ENCODE measurements at regions not wholly inside any gene's neighbourhood (a gene's known extent, or its start where the extent isn't known, plus 50 kb on each side); places are given as distances from the start of the nearest gene placed in this dataset.

DNA sequence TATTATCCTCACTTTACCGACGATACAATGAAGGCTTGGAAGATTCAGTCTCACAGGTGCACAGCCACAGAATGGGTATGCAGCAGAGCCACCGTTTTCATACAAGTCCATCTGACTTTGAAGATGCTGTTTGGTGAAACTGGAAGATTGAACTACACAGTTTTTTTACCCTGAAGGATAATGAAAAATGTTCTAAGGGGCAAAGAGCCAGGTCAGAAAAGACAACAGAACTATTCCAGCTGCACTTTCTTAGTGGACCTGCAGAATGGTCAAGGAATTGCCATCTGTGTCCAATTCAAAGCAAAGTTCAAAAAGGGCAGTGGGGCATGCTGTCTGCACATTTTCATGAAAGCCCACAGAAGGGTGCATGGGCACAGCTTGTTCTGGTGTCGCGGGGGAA is 127.6 kb upstream of the PDZRN3 start:
- no peak for TF ChIP-seq ZNF416 (CRISPR knock-in tag; IDR thresholded peaks at IDR 0.05)
- no peaks in the 10 kb centered on the region for H3K9me3 Mint-ChIP-seq
- H3K27me3 Mint-ChIP-seq (ENCODE audit: low read depth) = no peaks in the 10 kb centered on the region
- ChIA-PET CTCF (no interaction called here), POLR2A (no interaction called here)
- H3K4me3 Mint-ChIP-seq = no peak overlapping the region
- H3K36me3 Mint-ChIP-seq = no peaks in the 10 kb centered on the region
- DNase-seq (ENCODE audit: low spot score) = no peak
- H3K4me1 Mint-ChIP-seq = 0 out of 2 replicates have a peak, but pooled peaks cover 5% of the 10 kb centered on the region
- no peak overlapping the region for H3K27ac Mint-ChIP-seq
- ATAC-seq = no peak

DNA sequence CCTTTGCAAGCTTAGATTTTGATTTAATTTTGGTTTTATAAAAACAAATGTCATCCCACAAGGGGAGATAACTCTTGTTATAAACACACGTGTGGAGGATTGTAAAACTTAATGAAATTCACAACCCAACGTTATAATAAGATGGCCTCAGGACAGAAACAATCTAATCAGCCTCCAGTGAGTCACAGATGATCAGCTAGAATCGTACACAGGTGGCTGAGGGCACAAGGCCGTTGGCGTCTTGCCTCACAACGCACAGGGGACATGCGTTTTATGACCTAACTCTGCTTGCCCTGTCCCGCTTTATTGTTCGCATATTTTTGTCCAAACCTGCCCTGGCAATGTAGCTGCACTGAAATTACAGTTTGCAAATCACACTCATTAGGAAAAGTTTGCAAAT is 121.9 kb upstream of the PDZRN3 start:
- 0 out of 2 replicates have a peak, but pooled peaks cover 2% of the 10 kb centered on the region for H3K4me1 Mint-ChIP-seq
- POLR2A ChIA-PET = interaction anchor here (0.7 kb wide), 1 partner anchor 575 kb away, joined by 5 read pairs; no protein-coding TSS in a partner anchor
- H3K9me3 Mint-ChIP-seq = no peaks in the 10 kb centered on the region
- H3K27me3 Mint-ChIP-seq (ENCODE audit: low read depth) = no peaks in the 10 kb centered on the region
- ATAC-seq (no peak), DNase-seq (ENCODE audit: low spot score) (no peak)
- TF ChIP-seq, protein P1, sequence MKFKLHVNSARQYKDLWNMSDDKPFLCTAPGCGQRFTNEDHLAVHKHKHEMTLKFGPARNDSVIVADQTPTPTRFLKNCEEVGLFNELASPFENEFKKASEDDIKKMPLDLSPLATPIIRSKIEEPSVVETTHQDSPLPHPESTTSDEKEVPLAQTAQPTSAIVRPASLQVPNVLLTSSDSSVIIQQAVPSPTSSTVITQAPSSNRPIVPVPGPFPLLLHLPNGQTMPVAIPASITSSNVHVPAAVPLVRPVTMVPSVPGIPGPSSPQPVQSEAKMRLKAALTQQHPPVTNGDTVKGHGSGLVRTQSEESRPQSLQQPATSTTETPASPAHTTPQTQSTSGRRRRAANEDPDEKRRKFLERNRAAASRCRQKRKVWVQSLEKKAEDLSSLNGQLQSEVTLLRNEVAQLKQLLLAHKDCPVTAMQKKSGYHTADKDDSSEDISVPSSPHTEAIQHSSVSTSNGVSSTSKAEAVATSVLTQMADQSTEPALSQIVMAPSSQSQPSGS (CRISPR knock-in tag; IDR thresholded peaks at IDR 0.05; ENCODE audit: borderline replicate concordance, low read depth) = no peak
- TF ChIP-seq, protein P2, sequence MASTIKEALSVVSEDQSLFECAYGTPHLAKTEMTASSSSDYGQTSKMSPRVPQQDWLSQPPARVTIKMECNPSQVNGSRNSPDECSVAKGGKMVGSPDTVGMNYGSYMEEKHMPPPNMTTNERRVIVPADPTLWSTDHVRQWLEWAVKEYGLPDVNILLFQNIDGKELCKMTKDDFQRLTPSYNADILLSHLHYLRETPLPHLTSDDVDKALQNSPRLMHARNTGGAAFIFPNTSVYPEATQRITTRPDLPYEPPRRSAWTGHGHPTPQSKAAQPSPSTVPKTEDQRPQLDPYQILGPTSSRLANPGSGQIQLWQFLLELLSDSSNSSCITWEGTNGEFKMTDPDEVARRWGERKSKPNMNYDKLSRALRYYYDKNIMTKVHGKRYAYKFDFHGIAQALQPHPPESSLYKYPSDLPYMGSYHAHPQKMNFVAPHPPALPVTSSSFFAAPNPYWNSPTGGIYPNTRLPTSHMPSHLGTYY (CRISPR knock-in tag; IDR thresholded peaks at IDR 0.05) = no peak
- TF ChIP-seq GABPB1 (CRISPR knock-in tag; IDR thresholded peaks at IDR 0.05) (no peak), ZNF219 (CRISPR knock-in tag; IDR thresholded peaks at IDR 0.05; ENCODE audit: borderline replicate concordance) (no peak), ZNF396 (CRISPR knock-in tag; IDR thresholded peaks at IDR 0.05; ENCODE audit: borderline replicate concordance) (no peak), NFE2L1 (CRISPR knock-in tag; IDR thresholded peaks at IDR 0.05) (no peak), SMAD3 (CRISPR knock-in tag; IDR thresholded peaks at IDR 0.05; ENCODE audit: borderline replicate concordance) (no peak), ETV6 (CRISPR knock-in tag; IDR thresholded peaks at IDR 0.05) (no peak), TEAD4 (CRISPR knock-in tag; IDR thresholded peaks at IDR 0.05) (no peak), FOXJ3 (CRISPR knock-in tag; IDR thresholded peaks at IDR 0.05; ENCODE audit: borderline replicate concordance) (no peak)
- TF ChIP-seq, protein P3, sequence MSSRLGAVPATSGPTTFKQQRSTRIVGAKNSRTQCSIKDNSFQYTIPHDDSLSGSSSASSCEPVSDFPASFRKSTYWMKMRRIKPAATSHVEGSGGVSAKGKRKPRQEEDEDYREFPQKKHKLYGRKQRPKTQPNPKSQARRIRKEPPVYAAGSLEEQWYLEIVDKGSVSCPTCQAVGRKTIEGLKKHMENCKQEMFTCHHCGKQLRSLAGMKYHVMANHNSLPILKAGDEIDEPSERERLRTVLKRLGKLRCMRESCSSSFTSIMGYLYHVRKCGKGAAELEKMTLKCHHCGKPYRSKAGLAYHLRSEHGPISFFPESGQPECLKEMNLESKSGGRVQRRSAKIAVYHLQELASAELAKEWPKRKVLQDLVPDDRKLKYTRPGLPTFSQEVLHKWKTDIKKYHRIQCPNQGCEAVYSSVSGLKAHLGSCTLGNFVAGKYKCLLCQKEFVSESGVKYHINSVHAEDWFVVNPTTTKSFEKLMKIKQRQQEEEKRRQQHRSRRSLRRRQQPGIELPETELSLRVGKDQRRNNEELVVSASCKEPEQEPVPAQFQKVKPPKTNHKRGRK (CRISPR knock-in tag; IDR thresholded peaks at IDR 0.05; ENCODE audit: borderline replicate concordance) = no peak
- TF ChIP-seq, protein P4, sequence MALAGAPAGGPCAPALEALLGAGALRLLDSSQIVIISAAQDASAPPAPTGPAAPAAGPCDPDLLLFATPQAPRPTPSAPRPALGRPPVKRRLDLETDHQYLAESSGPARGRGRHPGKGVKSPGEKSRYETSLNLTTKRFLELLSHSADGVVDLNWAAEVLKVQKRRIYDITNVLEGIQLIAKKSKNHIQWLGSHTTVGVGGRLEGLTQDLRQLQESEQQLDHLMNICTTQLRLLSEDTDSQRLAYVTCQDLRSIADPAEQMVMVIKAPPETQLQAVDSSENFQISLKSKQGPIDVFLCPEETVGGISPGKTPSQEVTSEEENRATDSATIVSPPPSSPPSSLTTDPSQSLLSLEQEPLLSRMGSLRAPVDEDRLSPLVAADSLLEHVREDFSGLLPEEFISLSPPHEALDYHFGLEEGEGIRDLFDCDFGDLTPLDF (CRISPR knock-in tag; IDR thresholded peaks at IDR 0.05) = no peak
- TF ChIP-seq, protein P5, sequence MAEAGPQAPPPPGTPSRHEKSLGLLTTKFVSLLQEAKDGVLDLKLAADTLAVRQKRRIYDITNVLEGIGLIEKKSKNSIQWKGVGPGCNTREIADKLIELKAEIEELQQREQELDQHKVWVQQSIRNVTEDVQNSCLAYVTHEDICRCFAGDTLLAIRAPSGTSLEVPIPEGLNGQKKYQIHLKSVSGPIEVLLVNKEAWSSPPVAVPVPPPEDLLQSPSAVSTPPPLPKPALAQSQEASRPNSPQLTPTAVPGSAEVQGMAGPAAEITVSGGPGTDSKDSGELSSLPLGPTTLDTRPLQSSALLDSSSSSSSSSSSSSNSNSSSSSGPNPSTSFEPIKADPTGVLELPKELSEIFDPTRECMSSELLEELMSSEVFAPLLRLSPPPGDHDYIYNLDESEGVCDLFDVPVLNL (CRISPR knock-in tag; IDR thresholded peaks at IDR 0.05; ENCODE audit: borderline replicate concordance, low read depth) = no peak
- TF ChIP-seq, protein P6, sequence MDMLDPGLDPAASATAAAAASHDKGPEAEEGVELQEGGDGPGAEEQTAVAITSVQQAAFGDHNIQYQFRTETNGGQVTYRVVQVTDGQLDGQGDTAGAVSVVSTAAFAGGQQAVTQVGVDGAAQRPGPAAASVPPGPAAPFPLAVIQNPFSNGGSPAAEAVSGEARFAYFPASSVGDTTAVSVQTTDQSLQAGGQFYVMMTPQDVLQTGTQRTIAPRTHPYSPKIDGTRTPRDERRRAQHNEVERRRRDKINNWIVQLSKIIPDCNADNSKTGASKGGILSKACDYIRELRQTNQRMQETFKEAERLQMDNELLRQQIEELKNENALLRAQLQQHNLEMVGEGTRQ (CRISPR knock-in tag; IDR thresholded peaks at IDR 0.05) = no peak
- TF ChIP-seq, protein P7, sequence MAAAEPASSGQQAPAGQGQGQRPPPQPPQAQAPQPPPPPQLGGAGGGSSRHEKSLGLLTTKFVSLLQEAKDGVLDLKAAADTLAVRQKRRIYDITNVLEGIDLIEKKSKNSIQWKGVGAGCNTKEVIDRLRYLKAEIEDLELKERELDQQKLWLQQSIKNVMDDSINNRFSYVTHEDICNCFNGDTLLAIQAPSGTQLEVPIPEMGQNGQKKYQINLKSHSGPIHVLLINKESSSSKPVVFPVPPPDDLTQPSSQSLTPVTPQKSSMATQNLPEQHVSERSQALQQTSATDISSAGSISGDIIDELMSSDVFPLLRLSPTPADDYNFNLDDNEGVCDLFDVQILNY (CRISPR knock-in tag; IDR thresholded peaks at IDR 0.05) = no peak
- no peak overlapping the region for H3K4me3 Mint-ChIP-seq
- CTCF ChIA-PET = no interaction called here
- no peak overlapping the region; the same call in 1 of the 2 replicates for H3K27ac Mint-ChIP-seq
- H3K36me3 Mint-ChIP-seq = no peaks in the 10 kb centered on the region
